HFF-Myc (cell line): ENCODE measurements at regions not wholly inside any gene's neighbourhood (a gene's known extent, or its start where the extent isn't known, plus 50 kb on each side); places are given as distances from the start of the nearest gene placed in this dataset.

Experiments used
- DNase-seq: peaks from one replicate; pipeline ENCODE4 v3.0.0-alpha.2; 2011; ENCODE audit warnings: low read depth; ENCODE audit errors: extremely low read depth
- H3K4me3 ChIP-seq: replicated peaks from 2 replicates; pipeline ENCODE4 v1.5.1; 2011; ENCODE audit warnings: low read depth, mild to moderate bottlenecking, control low read depth, low read length
- CTCF ChIP-seq: IDR thresholded peaks from 2 replicates; pipeline ENCODE4 v1.5.1; 2012; ENCODE audit warnings: mild to moderate bottlenecking, low read depth, low read length, control low read depth; ENCODE audit errors: missing control alignments

- no peak for DNase-seq
- TF ChIP-seq CTCF: no peak
- no peak overlapping the region for H3K4me3 ChIP-seq
These were observed 358.2 kb downstream of the BCOR start for GRCh38 chrX:39739585-39739984.

GRCh38 chrX:39740078-39740477, 357.7 kb downstream of the BCOR start:
- DNase-seq: no peak
- TF ChIP-seq CTCF: no peak
- no peak overlapping the region for H3K4me3 ChIP-seq

GRCh38 chrX:39741904-39742303, 355.9 kb downstream of the BCOR start:
- TF ChIP-seq CTCF: no peak
- no peak overlapping the region for H3K4me3 ChIP-seq
- no peak for DNase-seq

GRCh38 chrX:39745818-39746217, 351.9 kb downstream of the BCOR start:
- no peak for TF ChIP-seq CTCF
- no peak for DNase-seq
- no peak overlapping the region for H3K4me3 ChIP-seq

- no peak for DNase-seq
- no peak overlapping the region for H3K4me3 ChIP-seq
- no peak for TF ChIP-seq CTCF
These were observed 348.6 kb downstream of the BCOR start for GRCh38 chrX:39749135-39749534.

GRCh38 chrX:39749728-39750127, 348.0 kb downstream of the BCOR start:
- TF ChIP-seq CTCF: no peak
- no peak overlapping the region for H3K4me3 ChIP-seq
- no peak for DNase-seq

- DNase-seq: no peak
- TF ChIP-seq CTCF: no peak
These were observed 347.4 kb downstream of the BCOR start for GRCh38 chrX:39750256-39750790.

More at GRCh38 chrX:39750256-39750790, 347.4 kb downstream of the BCOR start:
- H3K4me3 ChIP-seq: no peak overlapping the region
